ENCODE measurements at regions not wholly inside any gene's neighbourhood (a gene's known extent, or its start where the extent isn't known, plus 50 kb on each side); places are given as distances from the start of the nearest gene placed in this dataset.

- 91 to 94% methylated on average over 5 of the region's 5 CpGs for WGBS, 2 donors
- Histone ChIP-seq H3K4me1 (no peaks in the 10 kb centered on the region), H3K9me3 (no peaks in the 10 kb centered on the region), H3K4me3 (replicated peaks in 1 of 3) (no peak overlapping the region), H3K27ac (no peak overlapping the region), H3K27me3 (no peaks in the 10 kb centered on the region), H3K36me3 (no peaks in the 10 kb centered on the region)
- TF ChIP-seq POLR2A (IDR thresholded peaks at IDR 0.05) (no peak), CTCF (IDR thresholded peaks at IDR 0.05) (no peak)
- intact Hi-C loops (cut with DNase I), result no loop called here
- DNase-seq, result no peak
Observed at GRCh38 chr7:156255635-156256034, 384.9 kb upstream of the RNF32 start.

GRCh38 chr7:156251861-156252260, 388.7 kb upstream of the RNF32 start:
- WGBS, 2 donors, result 92 to 95% methylated on average over 9 of the region's 9 CpGs
- intact Hi-C loops (cut with DNase I), result no loop called here
- Histone ChIP-seq H3K4me1 (no peaks in the 10 kb centered on the region), H3K36me3 (no peaks in the 10 kb centered on the region), H3K27me3 (no peaks in the 10 kb centered on the region), H3K9me3 (no peaks in the 10 kb centered on the region), H3K27ac (no peak overlapping the region), H3K4me3 (replicated peaks in 1 of 3) (no peak overlapping the region)
- no peak for TF ChIP-seq CTCF (IDR thresholded peaks at IDR 0.05)
- TF ChIP-seq POLR2A (IDR thresholded peaks at IDR 0.05), result no peak
- no peak for DNase-seq

- intact Hi-C loops (cut with DNase I), result no loop called here
- no peaks in the 10 kb centered on the region for H3K4me1 ChIP-seq
- H3K36me3 ChIP-seq, result no peaks in the 10 kb centered on the region
- TF ChIP-seq POLR2A (IDR thresholded peaks at IDR 0.05) (no peak), CTCF (IDR thresholded peaks at IDR 0.05) (no peak)
- no peak overlapping the region for H3K27ac ChIP-seq
- no peaks in the 10 kb centered on the region for H3K9me3 ChIP-seq
- H3K27me3 ChIP-seq, result no peaks in the 10 kb centered on the region
- H3K4me3 ChIP-seq (replicated peaks in 1 of 3), result no peak overlapping the region
- DNase-seq, result peak; percentile 6 to 7
Observed at GRCh38 chr7:156240532-156240931, 400.0 kb upstream of the RNF32 start.

- TF ChIP-seq CTCF (IDR thresholded peaks at IDR 0.05) (no peak), POLR2A (IDR thresholded peaks at IDR 0.05) (no peak)
- 91 to 93% methylated on average over 18 to 19 of the region's 19 CpGs for WGBS, 2 donors
- Histone ChIP-seq H3K27ac (no peak overlapping the region), H3K4me1 (no peaks in the 10 kb centered on the region), H3K4me3 (replicated peaks in 1 of 3) (no peak overlapping the region), H3K36me3 (no peaks in the 10 kb centered on the region), H3K27me3 (no peaks in the 10 kb centered on the region), H3K9me3 (no peaks in the 10 kb centered on the region)
- intact Hi-C loops (cut with DNase I), result no loop called here
- DNase-seq, result no peak
Observed at GRCh38 chr7:156238366-156239133, 402.0 kb upstream of the RNF32 start.

- 96 to 100% methylated on average over 5 to 6 of the region's 6 CpGs for WGBS, 2 donors
- intact Hi-C loops (cut with DNase I), result no loop called here
- no peak for TF ChIP-seq CTCF (IDR thresholded peaks at IDR 0.05)
- no peak for TF ChIP-seq POLR2A (IDR thresholded peaks at IDR 0.05)
- H3K4me3 ChIP-seq (replicated peaks in 1 of 3), result no peak overlapping the region
- no peaks in the 10 kb centered on the region for H3K4me1 ChIP-seq
- no peaks in the 10 kb centered on the region for H3K27me3 ChIP-seq
- no peaks in the 10 kb centered on the region for H3K9me3 ChIP-seq
- no peak overlapping the region for H3K27ac ChIP-seq
- no peak for DNase-seq
- no peaks in the 10 kb centered on the region for H3K36me3 ChIP-seq
Observed at GRCh38 chr7:156237614-156238013, 403.0 kb upstream of the RNF32 start.

All from thyroid gland (tissue), 4 donors.